Kidney (tissue), 13 donors: ENCODE measurements at regions not wholly inside any gene's neighbourhood (a gene's known extent, or its start where the extent isn't known, plus 50 kb on each side); places are given as distances from the start of the nearest gene placed in this dataset.

Source experiments
- DNase-seq, 5 donors: peaks; one replicate each; pipeline ENCODE4 v3.0.0-alpha.2; 2013 to 2020
- FAIRE-seq: peaks from 2 replicates; lab custom pipeline; 2012; peaks lifted over from hg19 to GRCh38; lab: Jason Lieb, UNC
- H3K27ac ChIP-seq, 2 donors: one replicate each; pipeline ENCODE4 v1.7.0; 2013; ENCODE audit warnings: low read depth in 2 of 2, low read length in 2 of 2, inconsistent platforms in 1 of 2
- H3K27me3 ChIP-seq: one replicate; pipeline ENCODE4 v1.7.1; 2013; ENCODE audit warnings: low read length, inconsistent platforms; ENCODE audit not compliant: control insufficient read depth, insufficient read depth
- H3K36me3 ChIP-seq, 3 donors: one replicate each; pipeline versions ENCODE4 v1.7.0 to v1.7.1; 2013; ENCODE audit warnings: low read length in 3 of 3, control low read depth in 1 of 3, inconsistent platforms in 1 of 3; ENCODE audit not compliant: insufficient read depth in 3 of 3, control insufficient read depth in 2 of 3
- H3K4me1 ChIP-seq, 3 donors: one replicate each; pipeline versions ENCODE4 v1.7.0 to v1.7.1; 2013; ENCODE audit warnings: low read length in 3 of 3, inconsistent platforms in 1 of 3, low read depth in 1 of 3; ENCODE audit not compliant: control insufficient read depth in 2 of 3, insufficient read depth in 2 of 3
- H3K4me3 ChIP-seq, 3 donors: one replicate each; pipeline versions ENCODE4 v1.7.0 to v1.8.1; 2013; ENCODE audit warnings: low read length in 3 of 3, control low read depth in 1 of 3, inconsistent platforms in 1 of 3
- H3K9ac ChIP-seq, 3 donors: one replicate each; pipeline versions ENCODE4 v1.7.0 to v1.7.1; 2013; ENCODE audit warnings: low read length in 3 of 3, control low read depth in 1 of 3, inconsistent platforms in 1 of 3
- H3K9me3 ChIP-seq, 3 donors: one replicate each; pipeline versions ENCODE4 v1.7.0 to v1.7.1; 2013; ENCODE audit warnings: low read length in 3 of 3, control low read depth in 1 of 3, inconsistent platforms in 1 of 3; ENCODE audit not compliant: control insufficient read depth in 2 of 3, insufficient read depth in 1 of 3
- CTCF ChIP-seq: IDR thresholded peaks from 3 replicates; pipeline ENCODE4 v1.5.1; 2012; ENCODE audit warnings: mild to moderate bottlenecking, moderate library complexity, borderline replicate concordance; ENCODE audit not compliant: insufficient read depth; ENCODE audit errors: extremely low read depth
- intact Hi-C: fragments of 100-400 bp; cut with DNase I; formaldehyde crosslinking; loops from one replicate; pipeline ENCODE4 v1.11.1; 2022
- donor health status: control.
- donor health status: control.
- donor health status: control.
- donor health status: control.
- donor health status: control.
- donor health status: DM: yes; HTN: yes; CAD: no.
- donor health status: Normal renal cell carcinoma (clear cell type).

GRCh38 chr12:22881878-22882385 lies 257.0 kb downstream of the ETNK1 start:
- peak; percentile 29 for FAIRE-seq
- Histone ChIP-seq H3K27ac (no peak overlapping the region), H3K9ac (no peak overlapping the region), H3K27me3 (no peaks in the 10 kb centered on the region), H3K9me3 (peaks cover 0 to 3% (median 0%) of the 10 kb centered on the region in 3 donors), H3K4me3 (no peak overlapping the region), H3K4me1 (no peaks in the 10 kb centered on the region), H3K36me3 (no peaks in the 10 kb centered on the region)
- intact Hi-C loops = no loop called here
- DNase-seq = no peak
- no peak for TF ChIP-seq CTCF

DNA sequence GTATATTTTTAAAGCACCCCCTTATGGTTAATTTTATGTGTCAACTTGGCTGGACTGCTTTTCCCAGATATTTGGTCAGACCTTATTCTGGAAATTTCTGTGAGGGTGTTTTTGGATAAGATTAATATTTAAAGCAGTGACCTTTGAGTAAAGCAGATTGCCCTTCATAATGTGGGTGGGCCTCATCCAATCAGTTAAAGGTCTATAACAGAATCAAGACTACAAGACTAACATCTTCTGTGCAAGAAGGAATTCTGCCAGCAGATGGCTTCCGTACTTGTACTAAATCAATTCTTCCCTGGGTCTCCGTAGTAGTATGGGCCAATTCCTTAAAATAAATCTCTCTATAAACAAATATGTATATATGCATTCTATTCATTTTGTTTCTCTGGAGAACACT lies 257.6 kb downstream of the ETNK1 start:
- no peak overlapping the region for H3K4me3 ChIP-seq
- FAIRE-seq (no peak), DNase-seq (peak in 1 of 5 donors; percentile 3)
- no peaks in the 10 kb centered on the region for H3K36me3 ChIP-seq
- H3K27ac ChIP-seq = no peak overlapping the region
- TF ChIP-seq CTCF = no peak
- H3K9me3 ChIP-seq = peaks cover 0 to 3% (median 0%) of the 10 kb centered on the region in 3 donors
- intact Hi-C loops = no loop called here
- H3K9ac ChIP-seq = no peak overlapping the region
- no peaks in the 10 kb centered on the region for H3K27me3 ChIP-seq
- H3K4me1 ChIP-seq = no peaks in the 10 kb centered on the region

DNA sequence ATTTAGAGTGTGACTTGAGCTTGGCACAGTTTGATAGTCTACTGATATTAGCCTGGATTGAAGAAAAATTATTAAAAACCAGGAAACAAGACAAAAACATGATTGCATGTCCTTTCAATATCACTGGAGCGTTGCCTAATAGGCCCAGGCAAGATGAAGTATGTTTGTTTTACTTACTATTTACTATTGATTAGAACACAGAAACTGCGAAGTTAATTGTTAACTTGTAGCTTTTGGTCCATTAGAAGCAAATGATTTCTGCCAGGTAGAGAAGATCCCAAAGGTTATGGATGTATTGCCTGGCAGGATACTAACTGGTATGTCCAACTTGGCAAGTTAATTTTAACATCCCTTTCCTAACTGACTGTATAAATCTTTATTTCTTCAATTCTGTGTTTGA lies 268.9 kb downstream of the ETNK1 start:
- Histone ChIP-seq H3K4me1 (no peaks in the 10 kb centered on the region), H3K27ac (no peak overlapping the region), H3K9me3 (peaks cover 0 to 3% (median 0%) of the 10 kb centered on the region in 3 donors), H3K4me3 (no peak overlapping the region), H3K27me3 (no peaks in the 10 kb centered on the region), H3K9ac (no peak overlapping the region), H3K36me3 (no peaks in the 10 kb centered on the region)
- DNase-seq = no peak
- TF ChIP-seq CTCF = no peak
- intact Hi-C loops = no loop called here
- FAIRE-seq = no peak

GRCh38 chr12:22899184-22899583 lies 274.2 kb downstream of the ETNK1 start:
- no peak for TF ChIP-seq CTCF
- FAIRE-seq (no peak), DNase-seq (no peak)
- Histone ChIP-seq H3K4me3 (no peak overlapping the region), H3K27ac (no peak overlapping the region), H3K36me3 (no peaks in the 10 kb centered on the region), H3K9ac (no peak overlapping the region), H3K4me1 (no peaks in the 10 kb centered on the region), H3K27me3 (no peaks in the 10 kb centered on the region), H3K9me3 (no peaks in the 10 kb centered on the region)
- intact Hi-C loops = no loop called here
